HCT116 (cell line): ENCODE measurements at regions not wholly inside any gene's neighbourhood (a gene's known extent, or its start where the extent isn't known, plus 50 kb on each side); places are given as distances from the start of the nearest gene placed in this dataset.

Experiments
- ATAC-seq: fragments of 200-7000 bp; cut with Tn5 transposase; 2 replicates; pipeline ENCODE4 v1.9.1; 2020; ENCODE audit warnings: mild to moderate bottlenecking, moderate library complexity
- BruUV-seq: library from RNA; stranded (reverse); fragments of 400-500 nt; replicated peaks from 2 replicates; lab custom pipeline; 2021; lab: Mats Ljungman, UMichigan
- CTCF ChIA-PET: fragments of 300-600 bp; sonication (Branson Sonifier 250); formaldehyde crosslinking; loops from one replicate; lab custom pipeline; 2021; ENCODE audit warnings: antibody characterized with exemption; lab: Charles Lee
- POLR2A ChIA-PET: fragments of 300-600, 350-600 bp; sonication (Branson Sonifier 250); formaldehyde crosslinking; loops from one replicate; lab custom pipeline; 2021; ENCODE audit warnings: antibody characterized with exemption; lab: Charles Lee
- RAD21 ChIA-PET, 2 experiments: fragments of 300-600 bp; sonication (Branson Sonifier 250); formaldehyde crosslinking; loops; one replicate each; lab custom pipeline; 2023; ENCODE audit warnings: low total read pairs in 2 of 2; ENCODE audit not compliant: uncharacterized antibody in 2 of 2, unreplicated experiment in 2 of 2, low non-redundant PET in 1 of 2; lab: Charles Lee
- DNase-seq: peaks from one replicate; pipeline ENCODE4 v3.0.0-alpha.2; 2010; ENCODE audit warnings: low read depth, low spot score
- H2AFZ ChIP-seq: fragments of 200-600 bp; shearing (Covaris generic), sonication (generic); 2 replicates; pipeline ENCODE4 v1.6.1; 2017; ENCODE audit warnings: low read depth, mixed run types, mixed read lengths, antibody characterized with exemption, low read length; ENCODE audit not compliant: poor library complexity, severe bottlenecking
- H3K27ac ChIP-seq: 2 replicates; pipeline ENCODE4 v1.5.1; 2012; ENCODE audit warnings: low read depth, low read length
- H3K27me3 ChIP-seq: fragments of 200-600 bp; sonication (generic); 2 replicates; pipeline ENCODE4 v1.6.1; 2016; ENCODE audit warnings: mixed run types, low read length, mixed read lengths; ENCODE audit not compliant: insufficient read depth
- H3K36me3 ChIP-seq, 2 experiments: fragments of 200-500 bp in 1 of 2; fragments of 200-600 bp in 1 of 2; sonication (Bioruptor generic) in 1 of 2; sonication (generic) in 1 of 2; 2 replicates each; pipeline versions ENCODE4 v1.5.1 to v1.6.1; 2014 to 2016; ENCODE audit warnings: low read length in 2 of 2, inconsistent platforms in 1 of 2, mixed read lengths in 1 of 2, mixed run types in 1 of 2; ENCODE audit not compliant: insufficient read depth in 2 of 2, control insufficient read depth in 1 of 2
- H3K4me1 ChIP-seq, 2 experiments: fragments of 200-600 bp in 1 of 2; sonication (generic) in 1 of 2; 2 replicates each; pipeline versions ENCODE4 v1.5.1 to v1.6.1; 2012 to 2017; ENCODE audit warnings: low read length in 2 of 2, inconsistent platforms in 1 of 2, mild to moderate bottlenecking in 1 of 2, mixed read lengths in 1 of 2, mixed run types in 1 of 2, moderate library complexity in 1 of 2; ENCODE audit not compliant: insufficient read depth in 2 of 2, control insufficient read depth in 1 of 2
- H3K4me2 ChIP-seq: fragments of 200-600 bp; sonication (generic); 2 replicates; pipeline ENCODE4 v1.6.1; 2017; ENCODE audit warnings: mixed run types, low read length, mixed read lengths
- H3K4me3 ChIP-seq, 2 experiments: fragments of 200-600 bp in 1 of 2; sonication (generic) in 1 of 2; replicated peaks in 1 of 2; 2 replicates each; pipeline ENCODE4 v1.5.1; 2011 to 2016; ENCODE audit warnings: low read length in 2 of 2, control low read depth in 1 of 2, low read depth in 1 of 2, mild to moderate bottlenecking in 1 of 2, mixed read lengths in 1 of 2, mixed run types in 1 of 2
- H3K79me2 ChIP-seq: fragments of 200-600 bp; sonication (generic); 2 replicates; pipeline ENCODE4 v1.6.1; 2017; ENCODE audit warnings: mild to moderate bottlenecking, mixed run types, low read length, moderate library complexity, mixed read lengths; ENCODE audit not compliant: insufficient read depth
- H3K9ac ChIP-seq: fragments of 200-600 bp; sonication (generic); 2 replicates; pipeline ENCODE4 v1.6.1; 2016; ENCODE audit warnings: low read length, mixed read lengths
- H3K9me2 ChIP-seq: fragments of 200-600 bp; sonication (generic), shearing (Covaris generic); 2 replicates; pipeline ENCODE4 v1.6.1; 2017; ENCODE audit warnings: mixed run types, mild to moderate bottlenecking, moderate library complexity; ENCODE audit not compliant: insufficient read depth
- H3K9me3 ChIP-seq, 2 experiments: fragments of 200-500 bp in 1 of 2; fragments of 200-600 bp in 1 of 2; sonication (Bioruptor generic) in 1 of 2; sonication (generic) in 1 of 2; 2 replicates each; pipeline ENCODE4 v1.6.1; 2014 to 2017; ENCODE audit warnings: low read length in 2 of 2, mixed read lengths in 2 of 2, inconsistent platforms in 1 of 2, low read depth in 1 of 2, mild to moderate bottlenecking in 1 of 2, mixed run types in 1 of 2, moderate library complexity in 1 of 2; ENCODE audit not compliant: control insufficient read depth in 1 of 2, insufficient read depth in 1 of 2
- H4K20me1 ChIP-seq: fragments of 200-600 bp; sonication (generic), shearing (Covaris generic); 2 replicates; pipeline ENCODE4 v1.6.1; 2017; ENCODE audit warnings: mixed run types, mild to moderate bottlenecking, moderate library complexity; ENCODE audit not compliant: insufficient read depth
- EZH2phosphoT487 ChIP-seq: fragments of 200-600 bp; IDR thresholded peaks from 2 replicates; pipeline ENCODE4 v1.6.1; 2018; ENCODE audit warnings: antibody characterized with exemption, borderline replicate concordance
- SP1 ChIP-seq: IDR thresholded peaks from 2 replicates; pipeline ENCODE4 v1.6.1; 2012; ENCODE audit warnings: low read depth
- intact Hi-C: fragments of 100-400 bp; cut with micrococcal nuclease; formaldehyde crosslinking; loops from 2 replicates; pipeline ENCODE4 v1.10.0; 2022

DNA sequence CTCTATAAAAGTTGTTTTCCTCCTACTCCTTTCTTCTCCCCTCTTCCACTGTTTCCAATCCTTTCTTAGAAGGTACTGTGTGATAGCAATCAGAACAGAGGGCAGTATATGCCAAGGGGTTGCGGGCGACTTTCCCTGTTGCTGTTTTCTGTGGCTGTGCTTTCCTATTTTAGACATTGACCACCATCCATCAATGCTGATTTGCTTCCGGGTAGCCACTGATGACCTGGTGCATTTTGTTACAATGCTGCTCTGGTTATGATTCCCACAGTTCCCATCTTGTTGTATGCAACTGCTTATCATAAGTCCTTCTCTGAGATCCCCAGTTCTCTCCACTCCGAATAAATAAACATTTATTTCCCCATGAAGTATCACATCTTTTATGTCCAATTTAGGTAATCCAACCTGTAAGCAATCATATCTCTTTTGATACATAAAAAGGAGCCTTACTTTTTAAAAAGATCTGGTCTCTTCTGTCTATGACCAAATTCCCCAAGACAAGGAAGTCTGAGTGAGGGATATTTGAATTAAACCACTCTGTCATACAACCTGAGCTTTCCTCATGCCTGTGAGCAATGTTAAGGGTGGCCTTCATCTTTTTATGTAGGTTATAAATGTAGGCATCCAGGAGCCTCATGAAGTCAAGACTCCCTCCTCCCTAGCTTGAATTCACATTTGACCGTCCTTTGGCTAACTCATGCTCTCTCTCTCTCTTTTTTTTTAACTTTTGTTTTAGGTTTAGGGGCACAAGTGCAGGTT, 52.5 kb upstream of the CD55 start:
- Histone ChIP-seq H3K9ac (no peak overlapping the region), H3K27ac (no peak overlapping the region), H4K20me1 (no peaks in the 10 kb centered on the region), H3K4me2 (no peak overlapping the region), H3K27me3 (no peaks in the 10 kb centered on the region), H3K9me2 (no peaks in the 10 kb centered on the region)
- CTCF ChIA-PET = no interaction called here
- POLR2A ChIA-PET = no interaction called here
- intact Hi-C loops = no loop called here
- no peak for TF ChIP-seq EZH2phosphoT487
- TF ChIP-seq SP1 = no peak
- TF ChIP-seq, all 23 proteins: peak for 0
- Histone ChIP-seq H2AFZ (no peak overlapping the region), H3K36me3 (no peaks in the 10 kb centered on the region), H3K79me2 (no peaks in the 10 kb centered on the region), H3K9me3 (no peaks in the 10 kb centered on the region), H3K4me1 (no peaks in the 10 kb centered on the region), H3K4me3 (no peak overlapping the region)
- ATAC-seq (no peak), DNase-seq (no peak)
- RAD21 ChIA-PET = no interaction called here
- no TSS peak for BruUV-seq
